SHP77 (cell line): ENCODE measurements at regions not wholly inside any gene's neighbourhood (a gene's known extent, or its start where the extent isn't known, plus 50 kb on each side); places are given as distances from the start of the nearest gene placed in this dataset.
"Not testable (repeated sequence)": the region's sequence is repeated elsewhere in the genome, so short reads cannot be mapped to it uniquely, and the experiment has no call there.

Experiments
- DNase-seq, 2 experiments: peaks; one replicate each; lab custom pipeline; 2025; lab: John Stamatoyannopoulos, UW

GRCh38 chr2:176851889-176852483 lies 360.6 kb upstream of the HNRNPA3 start:
- no peak for DNase-seq

GRCh38 chr2:176852667-176853066 lies 359.9 kb upstream of the HNRNPA3 start:
- DNase-seq: no peak

GRCh38 chr2:176854062-176854461 lies 358.5 kb upstream of the HNRNPA3 start:
- no peak for DNase-seq

GRCh38 chr2:176854878-176855277 lies 357.7 kb upstream of the HNRNPA3 start:
- no peak for DNase-seq

GRCh38 chr2:176856683-176857082 lies 355.9 kb upstream of the HNRNPA3 start:
- no peak for DNase-seq

- no peak for DNase-seq
These were observed 347.3 kb upstream of the HNRNPA3 start for GRCh38 chr2:176865336-176865735.

- DNase-seq: no peak
These were observed 340.2 kb upstream of the HNRNPA3 start for GRCh38 chr2:176872406-176872805.

GRCh38 chr2:176873403-176873802 lies 339.2 kb upstream of the HNRNPA3 start:
- DNase-seq: no peak

GRCh38 chr2:176876493-176877103 lies 336.0 kb upstream of the HNRNPA3 start:
- DNase-seq: no peak

- DNase-seq: no peak
These were observed 333.1 kb upstream of the HNRNPA3 start for GRCh38 chr2:176879426-176879995.

- DNase-seq: not testable (repeated sequence)
These were observed 330.5 kb upstream of the HNRNPA3 start for GRCh38 chr2:176882045-176882444.

- no peak for DNase-seq
These were observed 327.5 kb upstream of the HNRNPA3 start for GRCh38 chr2:176885001-176885643.

- no peak for DNase-seq
These were observed 326.9 kb upstream of the HNRNPA3 start for GRCh38 chr2:176885661-176886060.

- no peak for DNase-seq
These were observed 321.5 kb upstream of the HNRNPA3 start for GRCh38 chr2:176891105-176891504.

GRCh38 chr2:176891857-176892256 lies 320.7 kb upstream of the HNRNPA3 start:
- DNase-seq: peak in 1 of 2 experiments; percentile 16

- peak; percentile 81 to 89 for DNase-seq
These were observed 319.8 kb upstream of the HNRNPA3 start for GRCh38 chr2:176892676-176893226.

GRCh38 chr2:176895158-176895557 lies 317.4 kb upstream of the HNRNPA3 start:
- no peak for DNase-seq

GRCh38 chr2:176902454-176902853 lies 310.1 kb upstream of the HNRNPA3 start:
- DNase-seq: no peak

- DNase-seq: not testable (repeated sequence)
These were observed 308.5 kb upstream of the HNRNPA3 start for GRCh38 chr2:176904053-176904452.

GRCh38 chr2:176907341-176907740 lies 305.3 kb upstream of the HNRNPA3 start:
- DNase-seq: no peak

- no peak for DNase-seq
These were observed 301.8 kb upstream of the HNRNPA3 start for GRCh38 chr2:176910828-176911227.

GRCh38 chr2:176913955-176914354 lies 298.6 kb upstream of the HNRNPA3 start:
- no peak for DNase-seq

- DNase-seq: no peak
These were observed 298.2 kb upstream of the HNRNPA3 start for GRCh38 chr2:176914371-176914770.
